Loucy (cell line): ENCODE measurements at regions not wholly inside any gene's neighbourhood (a gene's known extent, or its start where the extent isn't known, plus 50 kb on each side); places are given as distances from the start of the nearest gene placed in this dataset.

Source experiments
- EZH2phosphoT487 ChIP-seq: fragments of 200-600 bp; IDR thresholded peaks from 2 replicates; pipeline ENCODE4 v1.6.1; 2018; ENCODE audit warnings: antibody characterized with exemption, mild to moderate bottlenecking, moderate library complexity, borderline replicate concordance
- TF ChIP-seq, protein P1 (sequence below): fragments of 200-600 bp; sonication (generic); conservative IDR thresholded peaks from 2 replicates; pipeline ENCODE4 v1.5.1; 2014; ENCODE audit warnings: mild to moderate bottlenecking, antibody characterized with exemption, low read length

GRCh38 chr14:97620066-97620465 is 822.9 kb downstream of the VRK1 start:
- TF ChIP-seq, protein P1, sequence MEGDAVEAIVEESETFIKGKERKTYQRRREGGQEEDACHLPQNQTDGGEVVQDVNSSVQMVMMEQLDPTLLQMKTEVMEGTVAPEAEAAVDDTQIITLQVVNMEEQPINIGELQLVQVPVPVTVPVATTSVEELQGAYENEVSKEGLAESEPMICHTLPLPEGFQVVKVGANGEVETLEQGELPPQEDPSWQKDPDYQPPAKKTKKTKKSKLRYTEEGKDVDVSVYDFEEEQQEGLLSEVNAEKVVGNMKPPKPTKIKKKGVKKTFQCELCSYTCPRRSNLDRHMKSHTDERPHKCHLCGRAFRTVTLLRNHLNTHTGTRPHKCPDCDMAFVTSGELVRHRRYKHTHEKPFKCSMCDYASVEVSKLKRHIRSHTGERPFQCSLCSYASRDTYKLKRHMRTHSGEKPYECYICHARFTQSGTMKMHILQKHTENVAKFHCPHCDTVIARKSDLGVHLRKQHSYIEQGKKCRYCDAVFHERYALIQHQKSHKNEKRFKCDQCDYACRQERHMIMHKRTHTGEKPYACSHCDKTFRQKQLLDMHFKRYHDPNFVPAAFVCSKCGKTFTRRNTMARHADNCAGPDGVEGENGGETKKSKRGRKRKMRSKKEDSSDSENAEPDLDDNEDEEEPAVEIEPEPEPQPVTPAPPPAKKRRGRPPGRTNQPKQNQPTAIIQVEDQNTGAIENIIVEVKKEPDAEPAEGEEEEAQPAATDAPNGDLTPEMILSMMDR: no peak
- TF ChIP-seq EZH2phosphoT487: no peak
